Lung (tissue), 11 donors: ENCODE measurements at regions not wholly inside any gene's neighbourhood (a gene's known extent, or its start where the extent isn't known, plus 50 kb on each side); places are given as distances from the start of the nearest gene placed in this dataset.

Experiments used
- ATAC-seq: fragments of 200-7000 bp; cut with Tn5 transposase; one replicate; pipeline ENCODE4 v1.9.1; 2020; ENCODE audit warnings: moderate number of reproducible peaks; ENCODE audit not compliant: insufficient read depth, low FRiP score
- DNase-seq, 3 donors: peaks; one replicate each; pipeline ENCODE4 v3.0.0-alpha.2; 2013 to 2017
- H3K27ac ChIP-seq, 2 donors: one replicate each; pipeline ENCODE4 v1.5.1; 2013; ENCODE audit warnings: mild to moderate bottlenecking in 2 of 2, moderate library complexity in 2 of 2, control low read depth in 1 of 2, inconsistent platforms in 1 of 2, low read depth in 1 of 2, low read length in 1 of 2
- H3K27me3 ChIP-seq, 3 donors: one replicate each; pipeline ENCODE4 v1.5.1; 2013; ENCODE audit warnings: low read length in 2 of 3; ENCODE audit not compliant: control insufficient read depth in 3 of 3, insufficient read depth in 3 of 3
- H3K36me3 ChIP-seq, 4 donors: one replicate each; pipeline ENCODE4 v1.5.1; 2013; ENCODE audit warnings: low read length in 4 of 4, mild to moderate bottlenecking in 1 of 4, moderate library complexity in 1 of 4; ENCODE audit not compliant: control insufficient read depth in 4 of 4, insufficient read depth in 4 of 4
- H3K4me1 ChIP-seq, 5 donors: one replicate each; pipeline ENCODE4 v1.5.1; 2013; ENCODE audit warnings: low read length in 5 of 5, mild to moderate bottlenecking in 2 of 5, moderate library complexity in 1 of 5; ENCODE audit not compliant: control insufficient read depth in 5 of 5, insufficient read depth in 5 of 5
- H3K4me3 ChIP-seq: one replicate; pipeline ENCODE4 v1.5.1; 2013; ENCODE audit warnings: mild to moderate bottlenecking, control low read depth, moderate library complexity
- H3K9ac ChIP-seq, 2 donors: one replicate each; pipeline ENCODE4 v1.5.1; 2013; ENCODE audit warnings: low read length in 2 of 2, control low read depth in 1 of 2; ENCODE audit not compliant: insufficient read depth in 1 of 2
- H3K9me3 ChIP-seq, 4 donors: one replicate each; pipeline ENCODE4 v1.5.1; 2013; ENCODE audit warnings: low read length in 3 of 4, mild to moderate bottlenecking in 1 of 4, moderate library complexity in 1 of 4; ENCODE audit not compliant: control insufficient read depth in 4 of 4, insufficient read depth in 3 of 4
- CTCF ChIP-seq: IDR thresholded peaks from 2 replicates; pipeline ENCODE4 v1.5.1; 2012; ENCODE audit warnings: mild to moderate bottlenecking; ENCODE audit errors: control extremely low read depth, extremely low read depth
- WGBS, 2 donors: extraction: QIAGEN DNeasy Blood & Tissue Kit; methylation state at CpG; one replicate each; pipeline ENCODE4 v1.1.7; 2013; 5-methylcytosine and 5-hydroxymethylcytosine counted together
- donor health status: control.
- donor health status: control.
- donor health status: Bipolar disorder and iron deficiency.
- donor health status: healthy.
- donor health status: DM: yes; HTN: yes; CAD: no.

GRCh38 chr2:368386-368785 lies 80.5 kb upstream of the ALKAL2 start:
- 31 to 43% methylated on average over 5 of the region's 5 CpGs for WGBS, 2 donors
- Histone ChIP-seq H3K27ac (no peak overlapping the region), H3K27me3 (no peaks in the 10 kb centered on the region), H3K9ac (no peak overlapping the region), H3K36me3 (no peaks in the 10 kb centered on the region), H3K4me1 (no peaks in the 10 kb centered on the region), H3K4me3 (no peak overlapping the region), H3K9me3 (peaks cover 0 to 6% (median 1%) of the 10 kb centered on the region in 4 donors)
- no peak for TF ChIP-seq CTCF
- no peak for ATAC-seq
- no peak for DNase-seq

GRCh38 chr2:367246-367645 lies 79.4 kb upstream of the ALKAL2 start:
- Histone ChIP-seq H3K9me3 (peaks cover 0 to 4% (median 1%) of the 10 kb centered on the region in 4 donors), H3K27me3 (no peaks in the 10 kb centered on the region), H3K9ac (no peak overlapping the region), H3K36me3 (no peaks in the 10 kb centered on the region), H3K4me3 (no peak overlapping the region), H3K27ac (no peak overlapping the region), H3K4me1 (no peaks in the 10 kb centered on the region)
- 90 to 94% methylated on average over 6 of the region's 6 CpGs for WGBS, 2 donors
- no peak for DNase-seq
- ATAC-seq, result no peak
- no peak for TF ChIP-seq CTCF

- no peaks in the 10 kb centered on the region for H3K27me3 ChIP-seq
- no peaks in the 10 kb centered on the region for H3K4me1 ChIP-seq
- H3K4me3 ChIP-seq, result no peak overlapping the region
- no peak overlapping the region for H3K27ac ChIP-seq
- H3K36me3 ChIP-seq, result no peaks in the 10 kb centered on the region
- H3K9ac ChIP-seq, result no peak overlapping the region
- ATAC-seq, result no peak
- H3K9me3 ChIP-seq, result peaks cover 0 to 4% (median 1%) of the 10 kb centered on the region in 4 donors
- 82 to 84% methylated on average over 11 of the region's 11 CpGs for WGBS, 2 donors
- peak in 1 of 3 donors; percentile 10 for DNase-seq
- TF ChIP-seq CTCF, result no peak
These were observed 78.8 kb upstream of the ALKAL2 start for GRCh38 chr2:366706-367105.
